Fibroblast of lung (primary cell): ENCODE measurements at regions not wholly inside any gene's neighbourhood (a gene's known extent, or its start where the extent isn't known, plus 50 kb on each side); places are given as distances from the start of the nearest gene placed in this dataset.

Experiments used
- EZH2 ChIP-seq: IDR thresholded peaks from 2 replicates; pipeline ENCODE4 v1.5.1; 2012; ENCODE audit warnings: low read length, control low read depth, mild to moderate bottlenecking; ENCODE audit errors: missing control alignments
- TF ChIP-seq, protein P1 (sequence below), 2 donors: IDR thresholded peaks in 1 of 2; conservative IDR thresholded peaks in 1 of 2; 1 replicate in 1 of 2; 2 replicates in 1 of 2; pipeline ENCODE4 v1.5.1; 2011 to 2012; ENCODE audit warnings: low read length in 2 of 2, control low read depth in 1 of 2, inconsistent platforms in 1 of 2, low read depth in 1 of 2, mild to moderate bottlenecking in 1 of 2

DNA sequence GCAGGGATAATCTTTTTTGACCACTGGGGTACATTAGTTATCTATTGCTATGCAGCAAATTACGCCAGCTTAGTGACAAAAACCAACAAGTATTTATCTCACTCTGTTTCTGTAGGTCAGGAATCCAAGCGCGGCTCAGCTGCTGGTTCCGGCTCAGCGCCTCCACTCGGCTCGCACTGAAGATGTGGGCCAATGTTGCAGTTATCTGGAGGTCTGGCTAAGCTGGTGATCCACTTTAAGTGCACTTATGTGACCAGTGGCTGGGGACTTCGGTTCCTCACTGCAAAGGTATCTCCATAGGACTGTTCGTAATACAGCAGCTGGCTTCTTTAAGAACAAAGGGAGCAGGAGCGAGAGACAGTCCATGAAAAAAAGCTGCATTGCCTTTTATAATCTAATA is 591.9 kb downstream of the TMEM182 start:
- TF ChIP-seq, protein P1, sequence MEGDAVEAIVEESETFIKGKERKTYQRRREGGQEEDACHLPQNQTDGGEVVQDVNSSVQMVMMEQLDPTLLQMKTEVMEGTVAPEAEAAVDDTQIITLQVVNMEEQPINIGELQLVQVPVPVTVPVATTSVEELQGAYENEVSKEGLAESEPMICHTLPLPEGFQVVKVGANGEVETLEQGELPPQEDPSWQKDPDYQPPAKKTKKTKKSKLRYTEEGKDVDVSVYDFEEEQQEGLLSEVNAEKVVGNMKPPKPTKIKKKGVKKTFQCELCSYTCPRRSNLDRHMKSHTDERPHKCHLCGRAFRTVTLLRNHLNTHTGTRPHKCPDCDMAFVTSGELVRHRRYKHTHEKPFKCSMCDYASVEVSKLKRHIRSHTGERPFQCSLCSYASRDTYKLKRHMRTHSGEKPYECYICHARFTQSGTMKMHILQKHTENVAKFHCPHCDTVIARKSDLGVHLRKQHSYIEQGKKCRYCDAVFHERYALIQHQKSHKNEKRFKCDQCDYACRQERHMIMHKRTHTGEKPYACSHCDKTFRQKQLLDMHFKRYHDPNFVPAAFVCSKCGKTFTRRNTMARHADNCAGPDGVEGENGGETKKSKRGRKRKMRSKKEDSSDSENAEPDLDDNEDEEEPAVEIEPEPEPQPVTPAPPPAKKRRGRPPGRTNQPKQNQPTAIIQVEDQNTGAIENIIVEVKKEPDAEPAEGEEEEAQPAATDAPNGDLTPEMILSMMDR (conservative IDR thresholded peaks at IDR 0.05 in 1 of 2, IDR thresholded peaks at IDR 0.05 in 1 of 2; ENCODE audit: low read depth in 1 of 2, low read length in 2 of 2) = no peak
- no peak for TF ChIP-seq EZH2
